MCF 10A (cell line): ENCODE measurements at regions not wholly inside any gene's neighbourhood (a gene's known extent, or its start where the extent isn't known, plus 50 kb on each side); places are given as distances from the start of the nearest gene placed in this dataset.

Experiments used
- BruUV-seq: library from RNA; stranded (reverse); fragments of 400-500 nt; replicated peaks from 2 replicates; lab custom pipeline; 2021; lab: Mats Ljungman, UMichigan
- CTCF ChIA-PET: fragments of 300-600 bp; sonication (Branson Sonifier 250); formaldehyde crosslinking; extraction: SDS; loops from one replicate; lab custom pipeline; 2021; ENCODE audit warnings: antibody characterized with exemption, inconsistent platforms; lab: Yijun Ruan, JAX
- POLR2A ChIA-PET: fragments of 300-600, 350-650 bp; sonication (Branson Sonifier 250); formaldehyde crosslinking; extraction: SDS; loops from one replicate; lab custom pipeline; 2020; ENCODE audit warnings: antibody characterized with exemption, inconsistent platforms; lab: Yijun Ruan, JAX
- DNase-seq: peaks from one replicate; pipeline ENCODE4 v3.0.0-alpha.2; 2018; ENCODE audit not compliant: unreplicated experiment
- H3K27ac Mint-ChIP-seq: one replicate; pipeline ENCODE4 v1.8.0; 2022; ENCODE audit warnings: mild to moderate bottlenecking, low read depth, mixed read lengths; ENCODE audit not compliant: unreplicated experiment
- H3K27me3 Mint-ChIP-seq: one replicate; pipeline ENCODE4 v1.8.0; 2022; ENCODE audit warnings: mixed read lengths; ENCODE audit not compliant: insufficient read depth, unreplicated experiment
- H3K36me3 Mint-ChIP-seq: one replicate; pipeline ENCODE4 v1.8.0; 2022; ENCODE audit warnings: mild to moderate bottlenecking, moderate library complexity, mixed read lengths; ENCODE audit not compliant: insufficient read depth, unreplicated experiment
- H3K4me1 Mint-ChIP-seq: one replicate; pipeline ENCODE4 v1.8.0; 2022; ENCODE audit warnings: mixed read lengths; ENCODE audit not compliant: insufficient read depth, unreplicated experiment
- H3K4me3 Mint-ChIP-seq: one replicate; pipeline ENCODE4 v1.8.0; 2022; ENCODE audit warnings: mild to moderate bottlenecking, moderate library complexity, mixed read lengths; ENCODE audit not compliant: unreplicated experiment
- H3K9me3 Mint-ChIP-seq: one replicate; pipeline ENCODE4 v1.8.0; 2022; ENCODE audit warnings: mixed read lengths; ENCODE audit not compliant: unreplicated experiment
- intact Hi-C: fragments of 100-400 bp; cut with micrococcal nuclease; formaldehyde crosslinking; loops from 2 replicates; pipeline ENCODE4 v1.14.1; 2022
- TF ChIP-seq, protein P1 (sequence below): fragments of 200-600 bp; IDR thresholded peaks from one replicate; pipeline ENCODE4 v1.8.0; 2022; ENCODE audit warnings: antibody characterized with exemption, mild to moderate bottlenecking; ENCODE audit not compliant: unreplicated experiment

DNA sequence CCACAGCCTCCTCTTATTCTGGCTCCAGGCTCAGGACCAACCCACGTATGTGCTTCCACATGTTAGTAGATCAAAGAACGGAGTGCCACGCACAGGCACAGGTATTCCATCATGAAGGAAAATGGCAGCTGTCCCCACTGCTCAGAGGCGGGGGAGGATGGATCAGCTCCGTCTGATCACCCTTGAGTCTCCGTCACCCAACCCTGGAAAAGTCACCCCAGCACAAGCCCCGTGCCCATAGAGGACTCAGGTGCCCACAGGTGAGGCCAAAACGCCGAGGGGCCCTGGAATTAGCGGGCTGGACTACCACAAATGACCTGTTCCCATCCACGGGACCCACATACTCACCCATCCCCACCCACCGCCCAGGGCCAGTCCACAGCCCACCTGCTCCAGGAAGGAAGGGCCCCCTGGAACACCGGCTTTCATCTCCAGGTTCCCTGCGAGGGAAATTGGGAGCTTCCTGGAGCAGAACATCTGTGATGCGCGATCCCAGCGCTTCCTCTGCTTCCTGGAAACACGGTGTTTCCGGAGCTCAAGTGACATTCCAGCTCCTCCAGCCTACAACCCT lies 120.5 kb upstream of the SPACA7 start:
- no peak for DNase-seq
- ChIA-PET POLR2A (no interaction called here), CTCF (no interaction called here)
- peaks cover 42% of the 10 kb centered on the region for H3K9me3 Mint-ChIP-seq
- TF ChIP-seq, protein P1, sequence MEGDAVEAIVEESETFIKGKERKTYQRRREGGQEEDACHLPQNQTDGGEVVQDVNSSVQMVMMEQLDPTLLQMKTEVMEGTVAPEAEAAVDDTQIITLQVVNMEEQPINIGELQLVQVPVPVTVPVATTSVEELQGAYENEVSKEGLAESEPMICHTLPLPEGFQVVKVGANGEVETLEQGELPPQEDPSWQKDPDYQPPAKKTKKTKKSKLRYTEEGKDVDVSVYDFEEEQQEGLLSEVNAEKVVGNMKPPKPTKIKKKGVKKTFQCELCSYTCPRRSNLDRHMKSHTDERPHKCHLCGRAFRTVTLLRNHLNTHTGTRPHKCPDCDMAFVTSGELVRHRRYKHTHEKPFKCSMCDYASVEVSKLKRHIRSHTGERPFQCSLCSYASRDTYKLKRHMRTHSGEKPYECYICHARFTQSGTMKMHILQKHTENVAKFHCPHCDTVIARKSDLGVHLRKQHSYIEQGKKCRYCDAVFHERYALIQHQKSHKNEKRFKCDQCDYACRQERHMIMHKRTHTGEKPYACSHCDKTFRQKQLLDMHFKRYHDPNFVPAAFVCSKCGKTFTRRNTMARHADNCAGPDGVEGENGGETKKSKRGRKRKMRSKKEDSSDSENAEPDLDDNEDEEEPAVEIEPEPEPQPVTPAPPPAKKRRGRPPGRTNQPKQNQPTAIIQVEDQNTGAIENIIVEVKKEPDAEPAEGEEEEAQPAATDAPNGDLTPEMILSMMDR = no peak
- no peak overlapping the region for H3K27ac Mint-ChIP-seq
- intact Hi-C loops = no loop called here
- no peak overlapping the region for H3K4me3 Mint-ChIP-seq
- no peaks in the 10 kb centered on the region for H3K4me1 Mint-ChIP-seq
- no peaks in the 10 kb centered on the region for H3K27me3 Mint-ChIP-seq
- BruUV-seq = no TSS peak
- peaks cover 7% of the 10 kb centered on the region for H3K36me3 Mint-ChIP-seq

DNA sequence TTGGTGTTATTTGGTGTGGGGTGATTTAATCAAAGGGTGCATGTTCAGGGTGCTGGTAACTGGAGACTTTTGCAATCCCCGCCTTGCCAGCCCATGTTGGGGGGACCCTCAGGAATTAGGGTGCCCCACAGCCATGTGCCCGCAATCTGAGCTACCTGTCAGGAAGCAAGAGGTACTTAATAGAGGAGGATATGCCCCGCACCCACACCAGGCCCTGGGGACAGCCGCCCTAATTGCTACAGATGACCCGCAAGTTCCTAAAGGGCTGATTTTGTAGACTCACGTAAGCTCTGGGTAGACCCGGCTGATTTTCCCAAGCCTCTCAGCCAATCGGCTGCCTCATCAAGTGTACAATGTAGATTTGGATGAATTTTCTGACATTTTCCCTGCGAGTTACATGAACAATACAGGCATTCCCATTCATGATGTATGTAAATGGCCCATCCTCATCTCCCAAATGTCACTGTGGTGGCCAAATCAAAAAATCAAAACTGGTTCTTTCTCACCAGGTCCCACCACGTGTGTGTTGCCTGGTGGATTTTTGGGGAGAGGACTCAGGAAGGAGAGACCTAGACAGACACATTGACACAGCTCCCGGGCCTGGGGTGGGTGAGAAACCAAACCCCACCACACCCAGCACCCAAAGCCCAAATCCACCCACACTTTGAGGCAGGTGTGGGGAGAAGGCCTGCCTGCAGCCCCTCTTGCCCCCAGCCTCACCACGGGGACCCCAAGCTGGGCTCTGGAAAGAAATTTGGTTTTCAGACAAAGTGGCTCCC lies 119.2 kb upstream of the SPACA7 start:
- Mint-ChIP-seq H3K36me3 (peaks cover 7% of the 10 kb centered on the region), H3K27ac (no peak overlapping the region), H3K4me3 (no peak overlapping the region), H3K4me1 (no peaks in the 10 kb centered on the region), H3K9me3 (peaks cover 43% of the 10 kb centered on the region), H3K27me3 (no peaks in the 10 kb centered on the region)
- no peak for DNase-seq
- TF ChIP-seq, protein P1 = no peak
- intact Hi-C loops = no loop called here
- ChIA-PET CTCF (interaction anchor here (0.8 kb wide), 1 partner anchor 781 kb away, joined by 3 read pairs; no protein-coding TSS in a partner anchor), POLR2A (no interaction called here)
- no TSS peak for BruUV-seq

DNA sequence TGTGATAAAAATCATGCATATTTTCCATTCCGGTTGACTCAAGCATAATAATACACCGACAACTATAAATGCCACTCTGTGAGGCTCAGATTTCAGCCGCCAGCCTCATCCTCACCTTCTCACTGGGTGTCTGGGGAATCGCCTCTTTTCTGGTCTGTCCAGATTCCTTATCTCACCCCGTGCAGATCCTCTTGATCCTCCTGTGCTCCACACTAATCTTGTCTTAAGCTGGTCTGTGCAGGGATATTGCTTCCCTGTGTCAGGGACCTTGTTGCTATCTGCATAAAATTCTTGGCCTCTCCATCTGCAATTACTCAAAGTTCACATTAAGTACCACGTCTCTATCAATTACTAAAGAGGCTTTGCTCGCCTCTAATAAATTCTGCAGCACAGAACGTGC lies 116.6 kb upstream of the SPACA7 start:
- H3K27me3 Mint-ChIP-seq = no peaks in the 10 kb centered on the region
- no peak overlapping the region for H3K4me3 Mint-ChIP-seq
- no peaks in the 10 kb centered on the region for H3K4me1 Mint-ChIP-seq
- H3K27ac Mint-ChIP-seq = no peak overlapping the region
- POLR2A ChIA-PET = no interaction called here
- peaks cover 7% of the 10 kb centered on the region for H3K36me3 Mint-ChIP-seq
- no TSS peak for BruUV-seq
- DNase-seq = no peak
- CTCF ChIA-PET = no interaction called here
- intact Hi-C loops = no loop called here
- H3K9me3 Mint-ChIP-seq = peaks cover 31% of the 10 kb centered on the region
- TF ChIP-seq, protein P1 = no peak

DNA sequence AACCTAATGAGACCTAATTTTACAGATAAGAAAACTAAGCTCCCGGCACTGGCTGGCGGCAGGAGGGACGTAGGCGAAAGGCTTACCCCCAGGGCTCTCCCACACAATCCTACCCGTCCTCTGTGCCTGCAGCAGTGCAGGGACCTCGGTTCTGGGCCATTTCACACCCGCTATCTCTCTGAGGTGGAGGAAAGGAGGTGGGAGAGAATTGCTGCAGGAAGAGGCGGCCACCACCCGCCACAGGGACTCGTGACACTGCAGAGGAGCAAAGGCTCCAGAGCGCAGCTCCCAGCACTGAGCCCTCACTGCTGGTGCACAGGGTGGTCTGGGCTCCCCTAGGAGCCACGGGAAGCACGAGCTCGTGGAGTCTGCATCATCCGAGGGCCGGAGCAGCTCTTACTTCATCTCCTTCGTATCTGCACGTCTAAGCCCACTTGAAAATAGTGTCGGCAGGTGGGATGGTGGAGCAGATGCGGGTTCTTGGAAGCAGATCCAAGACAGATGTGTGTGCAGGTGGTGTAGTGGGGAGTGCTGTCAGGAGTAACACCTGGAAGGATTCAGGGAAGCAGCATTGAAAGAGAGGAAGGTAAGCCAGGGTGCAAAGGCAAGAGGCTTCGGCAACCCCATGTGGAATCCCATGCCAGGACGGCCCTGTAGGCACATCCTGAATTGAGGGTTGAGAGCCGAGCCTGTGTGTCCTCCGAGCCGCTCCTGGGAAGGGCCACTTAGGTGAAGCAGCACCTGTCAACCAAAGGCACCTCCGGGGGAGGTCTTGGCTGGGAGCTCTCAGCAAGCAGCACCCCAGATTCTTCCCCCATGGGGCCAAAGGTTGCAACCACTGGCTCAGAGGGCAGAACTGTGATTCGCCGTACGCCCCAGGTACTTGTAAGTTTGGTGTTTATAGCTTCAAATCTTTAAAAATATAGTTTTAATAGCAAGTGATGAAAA lies 115.8 kb upstream of the SPACA7 start:
- DNase-seq = no peak
- no peaks in the 10 kb centered on the region for H3K27me3 Mint-ChIP-seq
- H3K36me3 Mint-ChIP-seq = peaks cover under 1% of the 10 kb centered on the region
- no peaks in the 10 kb centered on the region for H3K4me1 Mint-ChIP-seq
- intact Hi-C loops = no loop called here
- H3K27ac Mint-ChIP-seq = no peak overlapping the region
- no peak overlapping the region for H3K4me3 Mint-ChIP-seq
- POLR2A ChIA-PET = no interaction called here
- TF ChIP-seq, protein P1 = no peak
- no TSS peak for BruUV-seq
- peaks cover 26% of the 10 kb centered on the region for H3K9me3 Mint-ChIP-seq
- CTCF ChIA-PET = no interaction called here
